ENCODE measurements at regions not wholly inside any gene's neighbourhood (a gene's known extent, or its start where the extent isn't known, plus 50 kb on each side); places are given as distances from the start of the nearest gene placed in this dataset.
"Not testable (repeated sequence)": the region's sequence is repeated elsewhere in the genome, so short reads cannot be mapped to it uniquely, and the experiment has no call there.

GRCh38 chr12:23146070-23146469 is 521.1 kb downstream of the ETNK1 start:
- H3K27me3 ChIP-seq (ENCODE audit: control insufficient read depth in 1 of 2, insufficient read depth in 1 of 2, low read length in 2 of 2); H2BK12ac ChIP-seq (ENCODE audit: low read length in 2 of 2); H3K9ac ChIP-seq (ENCODE audit: low read length); H2AFZ ChIP-seq (ENCODE audit: low read depth, low read length); H2BK15ac ChIP-seq (ENCODE audit: low read depth, poor library complexity, severe bottlenecking); H3K9me3 ChIP-seq (ENCODE audit: control insufficient read depth, low read length); H3K18ac ChIP-seq (ENCODE audit: low read depth in 1 of 2, low read length in 2 of 2); H3K4me3 ChIP-seq (ENCODE audit: insufficient read depth in 1 of 2, low read depth in 1 of 2, low read length in 2 of 2); H3K14ac ChIP-seq (ENCODE audit: low read length in 2 of 2); H2BK5ac ChIP-seq (ENCODE audit: low read depth, low read length, poor library complexity, severe bottlenecking); H3K79me1 ChIP-seq (replicated peaks; ENCODE audit: low read length, poor library complexity, severe bottlenecking); H3K4me2 ChIP-seq (ENCODE audit: low read length, poor library complexity, severe bottlenecking); DNase-seq; H3K27ac ChIP-seq (ENCODE audit: low read length, poor library complexity, severe bottlenecking); H3K4ac ChIP-seq (ENCODE audit: low read depth in 1 of 2, low read length in 2 of 2); H4K8ac ChIP-seq (ENCODE audit: low read length); H3K4me1 ChIP-seq (ENCODE audit: control insufficient read depth, insufficient read depth, low read depth, low read length); H2AK5ac ChIP-seq (ENCODE audit: low read length, severe bottlenecking); H2BK120ac ChIP-seq (ENCODE audit: low read depth, low read length); H4K91ac ChIP-seq (ENCODE audit: low read length); H3K23ac ChIP-seq (ENCODE audit: low read length in 2 of 2); H3K36me3 ChIP-seq (ENCODE audit: control insufficient read depth in 1 of 2, insufficient read depth in 2 of 2, low read depth in 1 of 2, low read length in 2 of 2): not testable (repeated sequence)
- 96% methylated on average over 15 of the region's 15 CpGs for WGBS

- H3K9ac ChIP-seq (ENCODE audit: low read length): no peak overlapping the region
- no peak overlapping the region for H2BK12ac ChIP-seq (ENCODE audit: low read length in 2 of 2)
- no peak overlapping the region for H2AK5ac ChIP-seq (ENCODE audit: low read length, severe bottlenecking)
- no peaks in the 10 kb centered on the region for H3K36me3 ChIP-seq (ENCODE audit: control insufficient read depth in 1 of 2, insufficient read depth in 2 of 2, low read depth in 1 of 2, low read length in 2 of 2)
- no peaks in the 10 kb centered on the region for H3K4me1 ChIP-seq (ENCODE audit: control insufficient read depth, insufficient read depth, low read depth, low read length)
- no peak overlapping the region for H2BK15ac ChIP-seq (ENCODE audit: low read depth, poor library complexity, severe bottlenecking)
- no peak overlapping the region for H2BK120ac ChIP-seq (ENCODE audit: low read depth, low read length)
- no CpG with 5 or more reads among the region's 2 CpGs for whole genome bisulfite sequencing
- DNase-seq: no peak
- H2AFZ ChIP-seq (ENCODE audit: low read depth, low read length): no peak overlapping the region
- H3K79me1 ChIP-seq (replicated peaks; ENCODE audit: low read length, poor library complexity, severe bottlenecking): no peaks in the 10 kb centered on the region
- no peak overlapping the region for H3K27ac ChIP-seq (ENCODE audit: low read length, poor library complexity, severe bottlenecking)
- no peak overlapping the region for H2BK5ac ChIP-seq (ENCODE audit: low read depth, low read length, poor library complexity, severe bottlenecking)
- H3K18ac ChIP-seq (ENCODE audit: low read depth in 1 of 2, low read length in 2 of 2): no peak overlapping the region
- H4K8ac ChIP-seq (ENCODE audit: low read length): no peak overlapping the region
- no peaks in the 10 kb centered on the region for H3K27me3 ChIP-seq (ENCODE audit: control insufficient read depth in 1 of 2, insufficient read depth in 1 of 2, low read length in 2 of 2)
- peaks cover 18% of the 10 kb centered on the region for H3K9me3 ChIP-seq (ENCODE audit: control insufficient read depth, low read length)
- no peak overlapping the region for H3K14ac ChIP-seq (ENCODE audit: low read length in 2 of 2)
- H3K4ac ChIP-seq (ENCODE audit: low read depth in 1 of 2, low read length in 2 of 2): no peak overlapping the region
- H3K23ac ChIP-seq (ENCODE audit: low read length in 2 of 2): no peak overlapping the region
- H3K4me2 ChIP-seq (ENCODE audit: low read length, poor library complexity, severe bottlenecking): no peak overlapping the region
- H3K4me3 ChIP-seq (ENCODE audit: insufficient read depth in 1 of 2, low read depth in 1 of 2, low read length in 2 of 2): no peak overlapping the region
- H4K91ac ChIP-seq (ENCODE audit: low read length): no peak overlapping the region
Measured at GRCh38 chr12:23168459-23168858, 543.5 kb downstream of the ETNK1 start.

- Histone ChIP-seq H2AFZ (ENCODE audit: low read depth, low read length) (no peak overlapping the region), H4K91ac (ENCODE audit: low read length) (no peak overlapping the region), H3K14ac (ENCODE audit: low read length in 2 of 2) (no peak overlapping the region), H3K27ac (ENCODE audit: low read length, poor library complexity, severe bottlenecking) (no peak overlapping the region), H3K79me1 (replicated peaks; ENCODE audit: low read length, poor library complexity, severe bottlenecking) (no peaks in the 10 kb centered on the region), H3K36me3 (ENCODE audit: control insufficient read depth in 1 of 2, insufficient read depth in 2 of 2, low read depth in 1 of 2, low read length in 2 of 2) (no peaks in the 10 kb centered on the region), H2BK120ac (ENCODE audit: low read depth, low read length) (no peak overlapping the region), H3K23ac (ENCODE audit: low read length in 2 of 2) (no peak overlapping the region), H3K4me2 (ENCODE audit: low read length, poor library complexity, severe bottlenecking) (no peak overlapping the region), H3K9ac (ENCODE audit: low read length) (no peak overlapping the region), H3K4me1 (ENCODE audit: control insufficient read depth, insufficient read depth, low read depth, low read length) (no peaks in the 10 kb centered on the region), H3K4ac (ENCODE audit: low read depth in 1 of 2, low read length in 2 of 2) (no peak overlapping the region), H2BK12ac (ENCODE audit: low read length in 2 of 2) (no peak overlapping the region), H3K18ac (ENCODE audit: low read depth in 1 of 2, low read length in 2 of 2) (no peak overlapping the region), H3K9me3 (ENCODE audit: control insufficient read depth, low read length) (peaks cover 22% of the 10 kb centered on the region), H2AK5ac (ENCODE audit: low read length, severe bottlenecking) (no peak overlapping the region), H3K27me3 (ENCODE audit: control insufficient read depth in 1 of 2, insufficient read depth in 1 of 2, low read length in 2 of 2) (no peaks in the 10 kb centered on the region), H2BK15ac (ENCODE audit: low read depth, poor library complexity, severe bottlenecking) (no peak overlapping the region), H3K4me3 (ENCODE audit: insufficient read depth in 1 of 2, low read depth in 1 of 2, low read length in 2 of 2) (no peak overlapping the region), H4K8ac (ENCODE audit: low read length) (no peak overlapping the region), H2BK5ac (ENCODE audit: low read depth, low read length, poor library complexity, severe bottlenecking) (no peak overlapping the region)
- no peak for DNase-seq
- 100% methylated on average over 3 of the region's 4 CpGs for WGBS
Measured at GRCh38 chr12:23169012-23169695, 544.2 kb downstream of the ETNK1 start.

- H3K4me2 ChIP-seq (ENCODE audit: low read length, poor library complexity, severe bottlenecking): no peak overlapping the region
- no peaks in the 10 kb centered on the region for H3K79me1 ChIP-seq (replicated peaks; ENCODE audit: low read length, poor library complexity, severe bottlenecking)
- H3K4me3 ChIP-seq (ENCODE audit: insufficient read depth in 1 of 2, low read depth in 1 of 2, low read length in 2 of 2): no peak overlapping the region
- no peaks in the 10 kb centered on the region for H3K36me3 ChIP-seq (ENCODE audit: control insufficient read depth in 1 of 2, insufficient read depth in 2 of 2, low read depth in 1 of 2, low read length in 2 of 2)
- H3K14ac ChIP-seq (ENCODE audit: low read length in 2 of 2): no peak overlapping the region
- H2BK15ac ChIP-seq (ENCODE audit: low read depth, poor library complexity, severe bottlenecking): no peak overlapping the region
- no peak overlapping the region for H3K4ac ChIP-seq (ENCODE audit: low read depth in 1 of 2, low read length in 2 of 2)
- H3K4me1 ChIP-seq (ENCODE audit: control insufficient read depth, insufficient read depth, low read depth, low read length): no peaks in the 10 kb centered on the region
- H3K27me3 ChIP-seq (ENCODE audit: control insufficient read depth in 1 of 2, insufficient read depth in 1 of 2, low read length in 2 of 2): no peaks in the 10 kb centered on the region
- no peak overlapping the region for H3K9ac ChIP-seq (ENCODE audit: low read length)
- no peak for DNase-seq
- H2AK5ac ChIP-seq (ENCODE audit: low read length, severe bottlenecking): no peak overlapping the region
- no peak overlapping the region for H4K8ac ChIP-seq (ENCODE audit: low read length)
- H2BK12ac ChIP-seq (ENCODE audit: low read length in 2 of 2): no peak overlapping the region
- no peak overlapping the region for H2BK120ac ChIP-seq (ENCODE audit: low read depth, low read length)
- WGBS: 81% methylated on average over 2 of the region's 3 CpGs
- no peak overlapping the region for H3K27ac ChIP-seq (ENCODE audit: low read length, poor library complexity, severe bottlenecking)
- no peak overlapping the region for H4K91ac ChIP-seq (ENCODE audit: low read length)
- no peak overlapping the region for H3K18ac ChIP-seq (ENCODE audit: low read depth in 1 of 2, low read length in 2 of 2)
- no peak overlapping the region for H2BK5ac ChIP-seq (ENCODE audit: low read depth, low read length, poor library complexity, severe bottlenecking)
- H3K9me3 ChIP-seq (ENCODE audit: control insufficient read depth, low read length): peaks cover 22% of the 10 kb centered on the region
- H3K23ac ChIP-seq (ENCODE audit: low read length in 2 of 2): no peak overlapping the region
- H2AFZ ChIP-seq (ENCODE audit: low read depth, low read length): no peak overlapping the region
Measured at GRCh38 chr12:23169696-23170013, 544.7 kb downstream of the ETNK1 start.

Measured in mesenchymal stem cell (in vitro differentiated cells and primary cell).